Neural cell (in vitro differentiated cells): ENCODE measurements at regions not wholly inside any gene's neighbourhood (a gene's known extent, or its start where the extent isn't known, plus 50 kb on each side); places are given as distances from the start of the nearest gene placed in this dataset.

Source experiments
- H2AFZ ChIP-seq: fragments of 200-600, 300-800 bp; sonication (generic), shearing (Covaris generic); 2 replicates; pipeline ENCODE4 v1.6.0; 2014; ENCODE audit warnings: low read depth, mild to moderate bottlenecking, antibody characterized with exemption, low read length, moderate library complexity
- H3F3A ChIP-seq: fragments of 200-600 bp; shearing (Covaris generic); 2 replicates; pipeline ENCODE4 v1.6.1; 2016; ENCODE audit warnings: mild to moderate bottlenecking, moderate library complexity, mixed read lengths, antibody characterized with exemption, low read length; ENCODE audit not compliant: insufficient read depth, poor library complexity, severe bottlenecking
- H3K27ac ChIP-seq: fragments of 200-600, 300-800 bp; sonication (generic), shearing (Covaris generic); 2 replicates; pipeline ENCODE4 v1.5.1; 2014; ENCODE audit warnings: mild to moderate bottlenecking, low read length, moderate library complexity
- H3K27me3 ChIP-seq: fragments of 300-800, 200-600 bp; sonication (generic), shearing (Covaris generic); 2 replicates; pipeline ENCODE4 v1.6.0; 2014; ENCODE audit warnings: mild to moderate bottlenecking, low read depth, low read length, moderate library complexity; ENCODE audit not compliant: insufficient read depth
- H3K36me3 ChIP-seq: fragments of 300-800, 200-600 bp; sonication (generic), shearing (Covaris generic); 2 replicates; pipeline ENCODE4 v1.5.1; 2014; ENCODE audit warnings: mild to moderate bottlenecking, antibody characterized with exemption, low read length, moderate library complexity; ENCODE audit not compliant: insufficient read depth
- H3K4me2 ChIP-seq: fragments of 300-800, 200-600 bp; sonication (generic), shearing (Covaris generic); 2 replicates; pipeline ENCODE4 v1.6.0; 2014; ENCODE audit warnings: mild to moderate bottlenecking, low read length
- H3K4me3 ChIP-seq: fragments of 300-800, 200-600 bp; sonication (generic), shearing (Covaris generic); 2 replicates; pipeline ENCODE4 v1.5.1; 2014; ENCODE audit warnings: mild to moderate bottlenecking, low read length, moderate library complexity
- H3K79me2 ChIP-seq: fragments of 200-600 bp; shearing (Covaris generic); replicated peaks from 2 replicates; pipeline ENCODE4 v1.6.0; 2014; ENCODE audit warnings: mild to moderate bottlenecking, low read length, moderate library complexity; ENCODE audit not compliant: insufficient read depth
- H3K9ac ChIP-seq: fragments of 300-800, 200-600 bp; sonication (generic), shearing (Covaris generic); 2 replicates; pipeline ENCODE4 v1.6.1; 2016; ENCODE audit warnings: mild to moderate bottlenecking, low read length, mixed read lengths
- H3K9me2 ChIP-seq: fragments of 200-600 bp; shearing (Covaris generic); 2 replicates; pipeline ENCODE4 v1.6.1; 2016; ENCODE audit warnings: mild to moderate bottlenecking, low read length, mixed read lengths; ENCODE audit not compliant: insufficient read depth
- H3K9me3 ChIP-seq: fragments of 200-600, 300-800 bp; sonication (generic), shearing (Covaris generic); 2 replicates; pipeline ENCODE4 v1.6.1; 2016; ENCODE audit warnings: mild to moderate bottlenecking, mixed run types, low read length, moderate library complexity, mixed read lengths
- H4K20me1 ChIP-seq: fragments of 200-600 bp; shearing (Covaris generic); 2 replicates; pipeline ENCODE4 v1.6.1; 2016; ENCODE audit warnings: mild to moderate bottlenecking, mixed run types; ENCODE audit not compliant: insufficient read depth
- EP300 ChIP-seq: fragments of 450-650 bp; conservative IDR thresholded peaks from 2 replicates; pipeline ENCODE4 v1.6.1; 2014; ENCODE audit warnings: antibody characterized with exemption, mild to moderate bottlenecking, moderate library complexity; ENCODE audit not compliant: poor library complexity, severe bottlenecking
- EZH2 ChIP-seq: fragments of 200-600, 300-800 bp; shearing (Covaris generic), sonication (generic); IDR thresholded peaks from 2 replicates; pipeline ENCODE4 v1.6.1; 2014; ENCODE audit warnings: antibody characterized with exemption, low read length, borderline replicate concordance, mild to moderate bottlenecking; ENCODE audit not compliant: insufficient read depth, poor library complexity, severe bottlenecking
- MXI1 ChIP-seq: fragments of 450-650 bp; conservative IDR thresholded peaks from 2 replicates; pipeline ENCODE4 v1.6.1; 2014; ENCODE audit warnings: antibody characterized with exemption, mild to moderate bottlenecking; ENCODE audit not compliant: poor library complexity, severe bottlenecking
- POLR2AphosphoS5 ChIP-seq: IDR thresholded peaks from 2 replicates; pipeline ENCODE4 v1.6.1; 2012
- RAD21 ChIP-seq: fragments of 450-650 bp; conservative IDR thresholded peaks from 2 replicates; pipeline ENCODE4 v1.6.1; 2014; ENCODE audit warnings: antibody characterized with exemption, mild to moderate bottlenecking, moderate library complexity
- SMC3 ChIP-seq: fragments of 450-650 bp; conservative IDR thresholded peaks from 2 replicates; pipeline ENCODE4 v1.6.1; 2014; ENCODE audit warnings: antibody characterized with exemption, mild to moderate bottlenecking, moderate library complexity; ENCODE audit not compliant: poor library complexity
- TAF1 ChIP-seq: IDR thresholded peaks from 2 replicates; pipeline ENCODE4 v1.6.1; 2012; ENCODE audit warnings: low read depth
- TF ChIP-seq, protein P1 (sequence below): IDR thresholded peaks from 2 replicates; pipeline ENCODE4 v1.6.1; 2012; ENCODE audit warnings: borderline replicate concordance
- TF ChIP-seq, protein P2 (sequence below): fragments of 450-650 bp; IDR thresholded peaks from 2 replicates; pipeline ENCODE4 v1.5.1; 2014; ENCODE audit warnings: antibody characterized with exemption, mild to moderate bottlenecking, moderate library complexity; ENCODE audit not compliant: poor library complexity, severe bottlenecking

DNA sequence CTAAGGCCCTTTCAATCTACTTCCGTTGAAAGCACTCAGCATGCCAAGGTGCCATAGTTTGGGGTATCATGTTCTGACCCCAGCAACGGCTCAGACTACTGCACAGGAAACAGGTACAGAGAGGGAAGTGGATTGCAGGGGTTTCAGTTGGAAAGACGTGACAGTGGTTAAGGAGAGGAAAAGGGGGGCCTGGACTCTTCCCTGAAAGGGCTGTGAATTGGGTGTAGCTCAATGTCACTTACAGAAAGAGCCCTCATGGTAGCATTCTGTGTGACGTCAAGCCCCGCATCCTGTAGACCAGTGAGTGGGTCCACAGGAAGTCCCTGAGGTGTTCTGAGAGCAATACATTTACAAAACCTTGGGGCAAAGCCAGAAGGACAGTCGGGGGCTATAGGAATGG, 121.5 kb upstream of the GYPC start:
- TF ChIP-seq RAD21 (no peak), POLR2AphosphoS5 (no peak), EZH2 (no peak), EP300 (no peak), SMC3 (no peak), TAF1 (no peak), MXI1 (no peak)
- TF ChIP-seq, protein P1, sequence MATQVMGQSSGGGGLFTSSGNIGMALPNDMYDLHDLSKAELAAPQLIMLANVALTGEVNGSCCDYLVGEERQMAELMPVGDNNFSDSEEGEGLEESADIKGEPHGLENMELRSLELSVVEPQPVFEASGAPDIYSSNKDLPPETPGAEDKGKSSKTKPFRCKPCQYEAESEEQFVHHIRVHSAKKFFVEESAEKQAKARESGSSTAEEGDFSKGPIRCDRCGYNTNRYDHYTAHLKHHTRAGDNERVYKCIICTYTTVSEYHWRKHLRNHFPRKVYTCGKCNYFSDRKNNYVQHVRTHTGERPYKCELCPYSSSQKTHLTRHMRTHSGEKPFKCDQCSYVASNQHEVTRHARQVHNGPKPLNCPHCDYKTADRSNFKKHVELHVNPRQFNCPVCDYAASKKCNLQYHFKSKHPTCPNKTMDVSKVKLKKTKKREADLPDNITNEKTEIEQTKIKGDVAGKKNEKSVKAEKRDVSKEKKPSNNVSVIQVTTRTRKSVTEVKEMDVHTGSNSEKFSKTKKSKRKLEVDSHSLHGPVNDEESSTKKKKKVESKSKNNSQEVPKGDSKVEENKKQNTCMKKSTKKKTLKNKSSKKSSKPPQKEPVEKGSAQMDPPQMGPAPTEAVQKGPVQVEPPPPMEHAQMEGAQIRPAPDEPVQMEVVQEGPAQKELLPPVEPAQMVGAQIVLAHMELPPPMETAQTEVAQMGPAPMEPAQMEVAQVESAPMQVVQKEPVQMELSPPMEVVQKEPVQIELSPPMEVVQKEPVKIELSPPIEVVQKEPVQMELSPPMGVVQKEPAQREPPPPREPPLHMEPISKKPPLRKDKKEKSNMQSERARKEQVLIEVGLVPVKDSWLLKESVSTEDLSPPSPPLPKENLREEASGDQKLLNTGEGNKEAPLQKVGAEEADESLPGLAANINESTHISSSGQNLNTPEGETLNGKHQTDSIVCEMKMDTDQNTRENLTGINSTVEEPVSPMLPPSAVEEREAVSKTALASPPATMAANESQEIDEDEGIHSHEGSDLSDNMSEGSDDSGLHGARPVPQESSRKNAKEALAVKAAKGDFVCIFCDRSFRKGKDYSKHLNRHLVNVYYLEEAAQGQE = no peak
- TF ChIP-seq, protein P2, sequence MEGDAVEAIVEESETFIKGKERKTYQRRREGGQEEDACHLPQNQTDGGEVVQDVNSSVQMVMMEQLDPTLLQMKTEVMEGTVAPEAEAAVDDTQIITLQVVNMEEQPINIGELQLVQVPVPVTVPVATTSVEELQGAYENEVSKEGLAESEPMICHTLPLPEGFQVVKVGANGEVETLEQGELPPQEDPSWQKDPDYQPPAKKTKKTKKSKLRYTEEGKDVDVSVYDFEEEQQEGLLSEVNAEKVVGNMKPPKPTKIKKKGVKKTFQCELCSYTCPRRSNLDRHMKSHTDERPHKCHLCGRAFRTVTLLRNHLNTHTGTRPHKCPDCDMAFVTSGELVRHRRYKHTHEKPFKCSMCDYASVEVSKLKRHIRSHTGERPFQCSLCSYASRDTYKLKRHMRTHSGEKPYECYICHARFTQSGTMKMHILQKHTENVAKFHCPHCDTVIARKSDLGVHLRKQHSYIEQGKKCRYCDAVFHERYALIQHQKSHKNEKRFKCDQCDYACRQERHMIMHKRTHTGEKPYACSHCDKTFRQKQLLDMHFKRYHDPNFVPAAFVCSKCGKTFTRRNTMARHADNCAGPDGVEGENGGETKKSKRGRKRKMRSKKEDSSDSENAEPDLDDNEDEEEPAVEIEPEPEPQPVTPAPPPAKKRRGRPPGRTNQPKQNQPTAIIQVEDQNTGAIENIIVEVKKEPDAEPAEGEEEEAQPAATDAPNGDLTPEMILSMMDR = no peak
- no peaks in the 10 kb centered on the region for H3K36me3 ChIP-seq
- no peaks in the 10 kb centered on the region for H3K27me3 ChIP-seq

DNA sequence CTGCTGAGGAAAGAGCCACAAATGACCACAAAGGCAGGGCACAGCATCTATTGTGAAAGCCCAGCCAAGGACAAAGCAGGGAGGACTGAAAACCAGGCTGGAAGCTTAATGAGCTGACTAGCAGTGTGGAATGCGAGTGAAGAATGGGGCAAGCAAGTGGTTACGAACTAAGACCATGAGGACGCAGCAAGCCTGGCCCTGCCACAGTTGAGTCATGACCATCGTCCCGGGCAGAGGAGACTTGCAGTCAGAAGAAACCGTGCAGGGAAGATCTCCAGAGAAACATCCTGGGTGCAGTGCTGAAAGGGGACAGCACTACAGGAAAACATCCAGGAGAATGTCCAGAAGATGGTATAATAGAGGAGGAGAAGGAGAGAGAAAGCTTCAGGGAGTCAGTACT, 120.5 kb upstream of the GYPC start:
- H3K79me2 ChIP-seq = no peaks in the 10 kb centered on the region
- no peak overlapping the region for H3K4me2 ChIP-seq
- H3K27me3 ChIP-seq = no peaks in the 10 kb centered on the region
- no peaks in the 10 kb centered on the region for H3K9me2 ChIP-seq
- H3K4me3 ChIP-seq = no peak overlapping the region
- H3K9ac ChIP-seq = no peak overlapping the region
- H2AFZ ChIP-seq = no peak overlapping the region
- no peaks in the 10 kb centered on the region for H3K36me3 ChIP-seq
- no peak overlapping the region for H3K27ac ChIP-seq
- no peaks in the 10 kb centered on the region for H3K9me3 ChIP-seq
- no peak for TF ChIP-seq POLR2AphosphoS5
- no peak for TF ChIP-seq RAD21
- no peak for TF ChIP-seq MXI1
- TF ChIP-seq, protein P2 = no peak
- H3F3A ChIP-seq = no peaks in the 10 kb centered on the region
- H4K20me1 ChIP-seq = no peaks in the 10 kb centered on the region

More for the DNA sequence above, 121.5 kb upstream of the GYPC start:
- no peaks in the 10 kb centered on the region for H3K9me2 ChIP-seq
- H3K79me2 ChIP-seq = no peaks in the 10 kb centered on the region
- H3K4me2 ChIP-seq = no peak overlapping the region
- no peak overlapping the region for H3K9ac ChIP-seq
- no peaks in the 10 kb centered on the region for H3F3A ChIP-seq
- H3K4me3 ChIP-seq = no peak overlapping the region
- H3K27ac ChIP-seq = no peak overlapping the region
- no peak overlapping the region for H2AFZ ChIP-seq
- H4K20me1 ChIP-seq = no peaks in the 10 kb centered on the region
- H3K9me3 ChIP-seq = no peaks in the 10 kb centered on the region
